Fibroblast of gingiva (primary cell): ENCODE measurements at regions not wholly inside any gene's neighbourhood (a gene's known extent, or its start where the extent isn't known, plus 50 kb on each side); places are given as distances from the start of the nearest gene placed in this dataset.
A peak's percentile ranks its signal among the peaks of the same experiment; 100 is the strongest.
"Not testable (repeated sequence)": the region's sequence is repeated elsewhere in the genome, so short reads cannot be mapped to it uniquely, and the experiment has no call there.

Source experiments
- DNase-seq: peaks from one replicate; pipeline ENCODE4 v3.0.0-alpha.2; 2011; ENCODE audit warnings: low read depth

- no peak for DNase-seq
These were observed 188.3 kb downstream of the ANKRD30B start for GRCh38 chr18:14936313-14936712.

GRCh38 chr18:14937271-14937670 is 189.3 kb downstream of the ANKRD30B start:
- DNase-seq, result no peak

GRCh38 chr18:14939141-14939540 is 191.2 kb downstream of the ANKRD30B start:
- no peak for DNase-seq

GRCh38 chr18:14940106-14940505 is 192.1 kb downstream of the ANKRD30B start:
- not testable (repeated sequence) for DNase-seq

GRCh38 chr18:14940735-14941134 is 192.8 kb downstream of the ANKRD30B start:
- no peak for DNase-seq

- no peak for DNase-seq
These were observed 193.3 kb downstream of the ANKRD30B start for GRCh38 chr18:14941256-14941655.

- no peak for DNase-seq
These were observed 193.8 kb downstream of the ANKRD30B start for GRCh38 chr18:14941792-14942191.

- no peak for DNase-seq
These were observed 194.3 kb downstream of the ANKRD30B start for GRCh38 chr18:14942275-14942674.

- DNase-seq, result no peak
These were observed 195.5 kb downstream of the ANKRD30B start for GRCh38 chr18:14943486-14943885.

- no peak for DNase-seq
These were observed 196.1 kb downstream of the ANKRD30B start for GRCh38 chr18:14943967-14944636.

- no peak for DNase-seq
These were observed 196.9 kb downstream of the ANKRD30B start for GRCh38 chr18:14944838-14945237.

- no peak for DNase-seq
These were observed 197.3 kb downstream of the ANKRD30B start for GRCh38 chr18:14945286-14945685.

GRCh38 chr18:14945984-14946383 is 198.0 kb downstream of the ANKRD30B start:
- DNase-seq, result peak; percentile 34

GRCh38 chr18:14946741-14947470 is 198.9 kb downstream of the ANKRD30B start:
- not testable (repeated sequence) for DNase-seq

GRCh38 chr18:14947482-14948162 is 199.7 kb downstream of the ANKRD30B start:
- DNase-seq, result peak; percentile 77

- no peak for DNase-seq
These were observed 200.2 kb downstream of the ANKRD30B start for GRCh38 chr18:14948163-14948540.

GRCh38 chr18:14949800-14950664 is 202.1 kb downstream of the ANKRD30B start:
- DNase-seq, result peak; percentile 58

- not testable (repeated sequence) for DNase-seq
These were observed 204.6 kb downstream of the ANKRD30B start for GRCh38 chr18:14952444-14953077.

GRCh38 chr18:14958701-14959100 is 210.7 kb downstream of the ANKRD30B start:
- no peak for DNase-seq

GRCh38 chr18:14959550-14959949 is 211.6 kb downstream of the ANKRD30B start:
- no peak for DNase-seq

- DNase-seq, result no peak
These were observed 214.0 kb downstream of the ANKRD30B start for GRCh38 chr18:14961991-14962390.

GRCh38 chr18:14962626-14963025 is 214.7 kb downstream of the ANKRD30B start:
- DNase-seq, result no peak
